Smooth muscle cell (in vitro differentiated cells): ENCODE measurements at regions not wholly inside any gene's neighbourhood (a gene's known extent, or its start where the extent isn't known, plus 50 kb on each side); places are given as distances from the start of the nearest gene placed in this dataset.
A peak's percentile ranks its signal among the peaks of the same experiment; 100 is the strongest.

ENCODE experiments used
- DNase-seq: peaks from one replicate; lab custom pipeline; 2025; ENCODE audit not compliant: unreplicated experiment; lab: John Stamatoyannopoulos, UW
- H2AFZ ChIP-seq: fragments of 200-600 bp; sonication (generic); 2 replicates; pipeline ENCODE4 v1.6.0; 2016; ENCODE audit warnings: antibody characterized with exemption, low read depth, mild to moderate bottlenecking
- H3F3A ChIP-seq: fragments of 200-600 bp; sonication (generic); 2 replicates; pipeline ENCODE4 v1.6.0; 2017; ENCODE audit warnings: antibody characterized with exemption, low read depth
- H3K27ac ChIP-seq: fragments of 200-600 bp; sonication (generic); 2 replicates; pipeline ENCODE4 v1.5.1; 2016; ENCODE audit warnings: low read depth, mild to moderate bottlenecking
- H3K27me3 ChIP-seq: fragments of 200-600 bp; sonication (generic); 2 replicates; pipeline ENCODE4 v1.6.1; 2016; ENCODE audit warnings: low read depth, mild to moderate bottlenecking
- H3K36me3 ChIP-seq: fragments of 200-600 bp; sonication (generic); 2 replicates; pipeline ENCODE4 v1.5.1; 2016; ENCODE audit warnings: low read depth
- H3K4me1 ChIP-seq: fragments of 200-600 bp; sonication (generic); 2 replicates; pipeline ENCODE4 v1.5.1; 2016; ENCODE audit warnings: low read depth
- H3K4me2 ChIP-seq: fragments of 200-600 bp; sonication (generic); 2 replicates; pipeline ENCODE4 v1.6.0; 2016; ENCODE audit warnings: mild to moderate bottlenecking
- H3K4me3 ChIP-seq: fragments of 200-600 bp; sonication (generic); 2 replicates; pipeline ENCODE4 v1.5.1; 2016; ENCODE audit warnings: mild to moderate bottlenecking
- H3K79me2 ChIP-seq: fragments of 200-600 bp; sonication (generic); 2 replicates; pipeline ENCODE4 v1.6.0; 2016; ENCODE audit warnings: low read depth, mild to moderate bottlenecking
- H3K9ac ChIP-seq: fragments of 200-600 bp; sonication (generic); 2 replicates; pipeline ENCODE4 v1.6.0; 2016; ENCODE audit warnings: low read depth
- H3K9me3 ChIP-seq: fragments of 200-600 bp; sonication (generic); replicated peaks from 2 replicates; pipeline ENCODE4 v1.5.1; 2016; ENCODE audit warnings: low read depth
- H4K20me1 ChIP-seq: fragments of 200-600 bp; sonication (generic); 2 replicates; pipeline ENCODE4 v1.6.0; 2016; ENCODE audit warnings: low read depth
- CTCF ChIP-seq: fragments of 200-600 bp; sonication (generic); IDR thresholded peaks from 2 replicates; pipeline ENCODE4 v1.5.1; 2017; ENCODE audit warnings: borderline replicate concordance, mild to moderate bottlenecking, antibody characterized with exemption; ENCODE audit not compliant: insufficient read depth, poor library complexity, severe bottlenecking
- WGBS: methylation state at CpG from one replicate; pipeline ENCODE4 v1.1.7; 2016; ENCODE audit warnings: low lambda C conversion rate; 5-methylcytosine and 5-hydroxymethylcytosine counted together

- Histone ChIP-seq H3K27me3 (no peaks in the 10 kb centered on the region), H2AFZ (peak overlapping the region; percentile 71)
- TF ChIP-seq CTCF: peak; percentile 42
These were observed 201.1 kb upstream of the BCOR start for GRCh38 chrX:40298572-40299479.

GRCh38 chrX:40298069-40298468, 200.3 kb upstream of the BCOR start:
- no peaks in the 10 kb centered on the region for H3K9me3 ChIP-seq
- no peak for DNase-seq
- peak overlapping the region; percentile 17 for H3K27ac ChIP-seq
- no peaks in the 10 kb centered on the region for H3K79me2 ChIP-seq
- no peaks in the 10 kb centered on the region for H3K27me3 ChIP-seq
- peaks cover 12% of the 10 kb centered on the region for H3F3A ChIP-seq
- H4K20me1 ChIP-seq: no peaks in the 10 kb centered on the region
- no peak overlapping the region for H2AFZ ChIP-seq
- H3K4me1 ChIP-seq: peaks cover 7% of the 10 kb centered on the region
- 29% methylated on average over 7 of the region's 7 CpGs for WGBS
- no peak overlapping the region for H3K4me3 ChIP-seq
- H3K9ac ChIP-seq: no peak overlapping the region
- H3K4me2 ChIP-seq: peak overlapping the region; percentile 80
- H3K36me3 ChIP-seq: no peaks in the 10 kb centered on the region
- TF ChIP-seq CTCF: no peak

More at GRCh38 chrX:40298572-40299479, 201.1 kb upstream of the BCOR start:
- H3K9me3 ChIP-seq: no peaks in the 10 kb centered on the region
- H4K20me1 ChIP-seq: no peaks in the 10 kb centered on the region
- peaks cover 12% of the 10 kb centered on the region for H3F3A ChIP-seq
- peaks cover 7% of the 10 kb centered on the region for H3K4me1 ChIP-seq
- no peak overlapping the region for H3K4me3 ChIP-seq
- no peaks in the 10 kb centered on the region for H3K79me2 ChIP-seq
- DNase-seq: peak; percentile 22
- H3K9ac ChIP-seq: no peak overlapping the region
- H3K27ac ChIP-seq: peak overlapping the region; percentile 17
- WGBS: 35% methylated on average over 31 of the region's 36 CpGs
- no peaks in the 10 kb centered on the region for H3K36me3 ChIP-seq
- peak overlapping the region; percentile 80 for H3K4me2 ChIP-seq

- WGBS: 71% methylated on average over 2 of the region's 2 CpGs
- H2AFZ ChIP-seq: no peak overlapping the region
These were observed 193.8 kb upstream of the BCOR start for GRCh38 chrX:40291553-40291952.

More at GRCh38 chrX:40291553-40291952, 193.8 kb upstream of the BCOR start:
- TF ChIP-seq CTCF: no peak
- no peaks in the 10 kb centered on the region for H3K4me1 ChIP-seq
- H3K9me3 ChIP-seq: peaks cover 3% of the 10 kb centered on the region
- no peaks in the 10 kb centered on the region for H3K79me2 ChIP-seq
- H3K4me3 ChIP-seq: no peak overlapping the region
- no peaks in the 10 kb centered on the region for H3F3A ChIP-seq
- no peak overlapping the region for H3K4me2 ChIP-seq
- no peaks in the 10 kb centered on the region for H3K36me3 ChIP-seq
- no peaks in the 10 kb centered on the region for H4K20me1 ChIP-seq
- no peak overlapping the region for H3K9ac ChIP-seq
- no peak overlapping the region for H3K27ac ChIP-seq
- no peaks in the 10 kb centered on the region for H3K27me3 ChIP-seq
- no peak for DNase-seq
